ENCODE measurements at regions not wholly inside any gene's neighbourhood (a gene's known extent, or its start where the extent isn't known, plus 50 kb on each side); places are given as distances from the start of the nearest gene placed in this dataset.
"Not testable (repeated sequence)": the region's sequence is repeated elsewhere in the genome, so short reads cannot be mapped to it uniquely, and the experiment has no call there.

DNA sequence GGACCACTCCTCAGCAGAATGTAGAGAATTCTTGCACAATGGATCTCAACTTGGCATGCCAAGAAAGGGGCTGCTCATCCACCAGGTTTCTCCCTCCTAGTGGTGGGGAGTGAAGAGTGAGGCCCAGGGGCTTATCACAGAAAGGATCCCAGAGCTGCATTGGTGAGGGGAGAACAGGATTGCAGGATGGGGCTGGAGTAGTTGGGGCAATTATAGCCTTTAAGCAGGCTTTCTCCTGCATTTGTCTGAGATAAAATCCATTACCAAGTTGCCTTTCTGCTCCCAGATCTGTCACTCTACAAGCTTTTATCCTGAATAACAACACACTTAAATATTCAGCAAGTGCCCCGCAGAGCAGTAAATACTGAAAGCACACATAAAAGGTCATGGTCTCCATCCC lies 130.8 kb upstream of the CES5A start:
- no peak overlapping the region for H3K4me3 ChIP-seq
- DNase-seq (no peak), ATAC-seq (no peak)
- H3K27ac ChIP-seq = no peak overlapping the region
- no peaks in the 10 kb centered on the region for H3K36me3 ChIP-seq
- no peaks in the 10 kb centered on the region for H3K4me1 ChIP-seq
- TF ChIP-seq, protein P1, sequence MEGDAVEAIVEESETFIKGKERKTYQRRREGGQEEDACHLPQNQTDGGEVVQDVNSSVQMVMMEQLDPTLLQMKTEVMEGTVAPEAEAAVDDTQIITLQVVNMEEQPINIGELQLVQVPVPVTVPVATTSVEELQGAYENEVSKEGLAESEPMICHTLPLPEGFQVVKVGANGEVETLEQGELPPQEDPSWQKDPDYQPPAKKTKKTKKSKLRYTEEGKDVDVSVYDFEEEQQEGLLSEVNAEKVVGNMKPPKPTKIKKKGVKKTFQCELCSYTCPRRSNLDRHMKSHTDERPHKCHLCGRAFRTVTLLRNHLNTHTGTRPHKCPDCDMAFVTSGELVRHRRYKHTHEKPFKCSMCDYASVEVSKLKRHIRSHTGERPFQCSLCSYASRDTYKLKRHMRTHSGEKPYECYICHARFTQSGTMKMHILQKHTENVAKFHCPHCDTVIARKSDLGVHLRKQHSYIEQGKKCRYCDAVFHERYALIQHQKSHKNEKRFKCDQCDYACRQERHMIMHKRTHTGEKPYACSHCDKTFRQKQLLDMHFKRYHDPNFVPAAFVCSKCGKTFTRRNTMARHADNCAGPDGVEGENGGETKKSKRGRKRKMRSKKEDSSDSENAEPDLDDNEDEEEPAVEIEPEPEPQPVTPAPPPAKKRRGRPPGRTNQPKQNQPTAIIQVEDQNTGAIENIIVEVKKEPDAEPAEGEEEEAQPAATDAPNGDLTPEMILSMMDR (IDR thresholded peaks at IDR 0.05) = no peak
- H3K9me3 ChIP-seq = no peaks in the 10 kb centered on the region
- peaks cover 2% of the 10 kb centered on the region for H3K27me3 ChIP-seq (ENCODE audit: low read depth)
- intact Hi-C loops (cut with DNase I) = no loop called here

DNA sequence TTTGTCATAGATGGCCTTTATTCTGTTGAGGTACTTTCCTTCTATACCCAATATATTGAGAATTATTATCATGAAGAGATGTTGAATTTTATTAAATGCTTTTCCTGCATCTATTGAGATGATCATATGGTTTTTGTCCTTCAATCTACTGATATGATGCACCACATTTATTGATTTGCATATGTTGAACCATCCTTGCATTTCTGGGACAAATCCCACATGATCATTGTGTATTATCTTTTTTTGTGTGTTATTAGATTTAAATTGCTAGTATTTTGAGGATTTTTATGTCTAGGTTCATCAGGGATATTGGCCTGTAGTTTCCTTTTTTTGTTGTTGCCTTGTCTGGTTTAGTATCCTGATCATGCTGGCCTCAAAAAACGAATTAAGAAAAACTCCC lies 124.5 kb upstream of the CES5A start:
- TF ChIP-seq, protein P1 (IDR thresholded peaks at IDR 0.05) = no peak
- no peak for DNase-seq
- Histone ChIP-seq H3K36me3 (no peaks in the 10 kb centered on the region), H3K27ac (no peak overlapping the region), H3K4me3 (no peak overlapping the region), H3K4me1 (no peaks in the 10 kb centered on the region), H3K9me3 (no peaks in the 10 kb centered on the region), H3K27me3 (ENCODE audit: low read depth) (no peaks in the 10 kb centered on the region)
- no peak for ATAC-seq
- intact Hi-C loops (cut with DNase I) = no loop called here

DNA sequence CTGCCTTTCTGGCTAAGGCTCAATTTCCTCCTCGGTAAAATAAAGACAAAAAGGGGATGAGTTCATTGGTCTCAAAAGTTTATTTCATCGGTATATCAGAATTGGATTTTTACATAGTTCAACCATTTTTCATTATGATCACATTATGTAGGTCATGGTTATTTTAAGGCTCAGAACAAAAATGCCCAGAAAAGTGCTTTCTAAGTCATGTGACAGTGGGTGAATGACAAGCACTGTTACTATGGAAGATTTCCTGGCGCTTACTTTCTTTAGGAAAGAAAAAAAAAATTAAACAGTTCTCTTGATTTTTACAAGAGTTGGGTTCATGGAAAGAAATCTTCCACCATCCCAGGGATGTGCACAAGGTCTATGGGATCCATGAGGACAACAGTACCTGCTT lies 117.9 kb upstream of the CES5A start:
- Histone ChIP-seq H3K27me3 (ENCODE audit: low read depth) (no peaks in the 10 kb centered on the region), H3K4me1 (no peaks in the 10 kb centered on the region), H3K36me3 (no peaks in the 10 kb centered on the region), H3K27ac (no peak overlapping the region), H3K4me3 (no peak overlapping the region), H3K9me3 (no peaks in the 10 kb centered on the region)
- TF ChIP-seq, protein P1 (IDR thresholded peaks at IDR 0.05) = no peak
- DNase-seq = no peak
- no peak for ATAC-seq
- intact Hi-C loops (cut with DNase I) = no loop called here

DNA sequence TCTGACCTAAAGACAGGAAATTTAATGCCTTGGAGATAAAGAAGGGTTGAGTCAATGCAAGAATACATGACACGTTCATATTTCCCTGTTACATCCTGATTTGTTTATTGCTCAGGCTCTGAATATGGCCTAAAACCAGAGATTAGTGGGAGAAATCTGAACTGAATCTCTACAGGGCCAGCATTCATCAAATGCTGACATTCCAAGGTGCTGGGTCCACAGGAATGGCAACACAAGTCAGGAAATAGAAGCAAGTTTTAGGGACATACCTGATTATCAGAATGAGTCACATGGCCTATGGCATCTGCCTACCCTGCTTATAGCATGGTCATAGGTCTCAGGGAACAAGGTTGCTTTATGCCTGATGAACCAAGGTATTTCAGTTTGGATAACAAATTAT lies 117.4 kb upstream of the CES5A start:
- Histone ChIP-seq H3K36me3 (no peaks in the 10 kb centered on the region), H3K9me3 (no peaks in the 10 kb centered on the region), H3K4me1 (no peaks in the 10 kb centered on the region), H3K27ac (no peak overlapping the region), H3K4me3 (no peak overlapping the region), H3K27me3 (ENCODE audit: low read depth) (no peaks in the 10 kb centered on the region)
- intact Hi-C loops (cut with DNase I) = no loop called here
- TF ChIP-seq, protein P1 (IDR thresholded peaks at IDR 0.05) = no peak
- DNase-seq (no peak), ATAC-seq (no peak)

DNA sequence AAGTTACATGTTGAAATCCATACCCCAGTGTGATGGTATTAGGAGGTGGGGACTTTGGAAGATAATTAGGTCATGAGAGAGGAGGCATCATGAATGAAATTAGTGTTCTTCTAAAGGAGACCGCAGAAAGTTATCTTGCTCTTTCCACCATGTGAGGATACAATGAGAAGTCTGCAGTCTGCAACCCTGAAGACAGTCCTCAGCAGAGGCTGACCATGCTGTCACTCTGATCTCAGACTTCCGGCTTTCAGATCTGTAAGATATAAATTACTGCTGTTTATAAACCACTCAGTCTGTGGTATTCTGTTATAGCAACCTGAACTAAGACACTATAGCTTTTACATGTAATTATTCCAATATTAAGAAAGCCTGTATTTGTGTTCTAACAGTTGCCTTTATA lies 116.7 kb upstream of the CES5A start:
- ATAC-seq = no peak
- H3K4me3 ChIP-seq = no peak overlapping the region
- H3K27me3 ChIP-seq (ENCODE audit: low read depth) = no peaks in the 10 kb centered on the region
- no peaks in the 10 kb centered on the region for H3K9me3 ChIP-seq
- H3K36me3 ChIP-seq = no peaks in the 10 kb centered on the region
- intact Hi-C loops (cut with DNase I) = no loop called here
- no peak for DNase-seq
- TF ChIP-seq, protein P1 (IDR thresholded peaks at IDR 0.05) = no peak
- no peaks in the 10 kb centered on the region for H3K4me1 ChIP-seq
- no peak overlapping the region for H3K27ac ChIP-seq

DNA sequence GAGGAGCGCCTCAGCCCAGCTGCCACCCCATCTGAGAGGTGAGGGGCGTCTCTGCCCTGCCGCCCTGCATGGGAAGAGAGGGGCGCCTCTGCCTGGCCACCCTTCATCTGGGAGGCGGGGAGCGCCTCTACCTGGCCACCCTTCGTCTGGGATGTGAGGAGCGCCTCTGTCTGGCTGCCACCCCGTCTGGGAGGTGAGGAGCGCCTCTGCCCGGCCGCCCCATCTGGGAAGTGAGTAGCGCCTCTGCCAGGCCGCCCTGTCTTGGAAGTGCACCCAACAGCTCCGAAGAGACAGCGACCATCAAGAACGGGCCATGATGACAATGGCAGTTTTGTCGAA lies 114.4 kb upstream of the CES5A start:
- TF ChIP-seq, protein P1 (IDR thresholded peaks at IDR 0.05) = no peak
- H3K27ac ChIP-seq = no peak overlapping the region
- H3K9me3 ChIP-seq = no peaks in the 10 kb centered on the region
- H3K36me3 ChIP-seq = no peaks in the 10 kb centered on the region
- intact Hi-C loops (cut with DNase I) = no loop called here
- ATAC-seq (no peak), DNase-seq (no peak)
- no peaks in the 10 kb centered on the region for H3K4me1 ChIP-seq
- no peak overlapping the region for H3K4me3 ChIP-seq
- no peaks in the 10 kb centered on the region for H3K27me3 ChIP-seq (ENCODE audit: low read depth)

DNA sequence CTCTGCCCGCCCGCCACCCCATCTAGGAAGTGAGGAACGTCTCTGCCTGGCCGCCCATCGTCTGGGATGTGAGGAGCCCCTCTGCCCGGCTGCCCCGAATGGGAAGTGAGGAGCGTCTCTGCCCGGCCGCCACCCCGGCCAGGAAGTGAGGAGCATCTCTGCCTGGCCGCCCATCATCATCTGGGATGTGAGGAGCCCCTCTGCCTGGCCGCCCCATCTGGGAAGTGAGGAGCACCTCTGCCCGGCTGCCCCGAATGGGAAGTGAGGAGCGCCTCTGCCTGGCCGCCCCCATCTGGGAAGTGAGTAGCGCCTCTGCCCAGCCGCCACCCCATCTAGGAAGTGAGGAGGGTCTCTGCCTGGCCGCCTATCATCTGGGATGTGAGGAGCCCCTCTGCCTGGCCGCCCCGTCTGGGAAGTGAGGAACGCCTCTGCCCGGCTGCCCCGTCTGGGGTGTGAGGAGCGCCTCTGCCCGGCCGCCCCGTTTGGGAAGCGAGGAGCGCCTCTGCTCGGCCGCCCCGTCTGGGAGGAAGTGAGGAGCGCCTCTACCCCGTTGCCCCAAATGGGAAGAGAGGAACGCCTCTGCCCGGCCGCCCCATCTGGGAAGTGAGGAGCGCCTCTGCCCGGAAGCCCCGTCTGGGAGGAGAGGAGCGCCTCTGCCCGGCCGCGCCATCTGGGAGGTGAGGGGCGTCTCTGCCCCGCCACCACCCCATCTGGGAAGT lies 113.8 kb upstream of the CES5A start:
- H3K27ac ChIP-seq; intact Hi-C loops (cut with DNase I); H3K36me3 ChIP-seq; DNase-seq; H3K27me3 ChIP-seq (ENCODE audit: low read depth); ATAC-seq; H3K4me3 ChIP-seq; H3K4me1 ChIP-seq; H3K9me3 ChIP-seq: not testable (repeated sequence)

All from lower lobe of right lung (tissue), 2 donors.